ENCODE measurements at regions not wholly inside any gene's neighbourhood (a gene's known extent, or its start where the extent isn't known, plus 50 kb on each side); places are given as distances from the start of the nearest gene placed in this dataset.

DNA sequence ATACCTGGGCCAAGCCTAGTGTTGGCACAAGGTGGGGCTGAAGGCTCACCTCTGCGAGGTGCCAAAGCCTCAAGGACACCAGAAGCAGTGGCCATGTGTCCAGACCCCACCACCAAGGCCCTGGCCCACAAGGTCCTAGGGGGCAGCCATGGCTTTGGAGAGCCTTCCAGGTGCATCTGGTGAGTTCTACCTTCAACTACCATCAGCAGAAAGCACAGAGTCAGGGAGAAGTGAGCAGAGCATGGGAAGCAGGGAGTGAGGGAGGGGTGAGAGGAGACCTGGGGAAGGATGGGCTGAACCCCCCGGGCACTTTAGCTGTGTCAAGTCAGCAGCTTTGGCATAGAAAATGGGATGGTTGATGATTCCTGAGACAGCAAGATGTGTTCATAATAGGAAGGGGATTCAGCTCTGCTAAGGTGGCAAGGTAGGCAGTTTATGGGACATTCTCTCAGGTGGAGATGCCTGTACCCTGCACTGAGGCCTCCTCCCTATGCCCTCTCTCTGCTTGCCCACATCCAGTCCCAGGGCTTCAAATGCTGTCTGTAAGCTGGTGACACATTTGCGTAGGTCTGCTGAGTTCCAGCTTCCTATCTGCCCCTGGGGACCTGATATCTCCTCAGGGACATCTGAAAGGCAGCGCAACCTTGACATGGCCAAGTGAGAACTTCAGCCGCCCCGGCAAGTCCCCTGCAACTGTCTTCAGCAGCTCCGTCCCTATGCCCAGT lies 83.4 kb upstream of the RGPD5 start:
- TF ChIP-seq ZNF660 (tag by site-specific recombination; IDR thresholded peaks at IDR 0.05) = no peak
- no peak for TF ChIP-seq CTCF (tag by site-specific recombination; IDR thresholded peaks at IDR 0.05)
- TF ChIP-seq ZNF529 (tag by site-specific recombination; IDR thresholded peaks at IDR 0.05; ENCODE audit: insufficient replicate concordance) = no peak
- TF ChIP-seq ZNF792 (tag by site-specific recombination; IDR thresholded peaks at IDR 0.05) = no peak
- no peak for TF ChIP-seq ZNF266 (tag by site-specific recombination; IDR thresholded peaks at IDR 0.05; ENCODE audit: low read depth)
- TF ChIP-seq TSHZ1 (tag by site-specific recombination; IDR thresholded peaks at IDR 0.05; ENCODE audit: borderline replicate concordance) = no peak
- TF ChIP-seq ZNF274 (IDR thresholded peaks at IDR 0.05; ENCODE audit: low read length) = no peak
- TF ChIP-seq ZNF274 (tag by site-specific recombination; IDR thresholded peaks at IDR 0.05; ENCODE audit: borderline replicate concordance) = no peak
- TF ChIP-seq ZSCAN30 (tag by site-specific recombination; IDR thresholded peaks at IDR 0.05) = no peak
- no peak for TF ChIP-seq ZNF23 (tag by site-specific recombination; IDR thresholded peaks at IDR 0.05; ENCODE audit: borderline replicate concordance)
- TF ChIP-seq ZNF121 (tag by site-specific recombination; IDR thresholded peaks at IDR 0.05) = no peak

Data from HEK293 (cell line).